GM06990 (cell line): ENCODE measurements at regions not wholly inside any gene's neighbourhood (a gene's known extent, or its start where the extent isn't known, plus 50 kb on each side); places are given as distances from the start of the nearest gene placed in this dataset.
"Not testable (repeated sequence)": the region's sequence is repeated elsewhere in the genome, so short reads cannot be mapped to it uniquely, and the experiment has no call there.

ENCODE experiments used
- DNase-seq: peaks from one replicate; pipeline ENCODE4 v3.0.0-alpha.2; 2011; ENCODE audit not compliant: insufficient read length; ENCODE audit errors: extremely low read depth
- H3K27me3 ChIP-seq: replicated peaks from 2 replicates; pipeline ENCODE4 v1.6.0; 2011; ENCODE audit warnings: low read length; ENCODE audit not compliant: control insufficient read depth, insufficient read depth
- H3K36me3 ChIP-seq: 2 replicates; pipeline ENCODE4 v1.5.1; 2011; ENCODE audit warnings: low read length; ENCODE audit not compliant: control insufficient read depth, insufficient read depth
- H3K4me3 ChIP-seq: replicated peaks from 2 replicates; pipeline ENCODE4 v1.5.1; 2011; ENCODE audit warnings: low read depth, mild to moderate bottlenecking, control low read depth, low read length
- CTCF ChIP-seq: IDR thresholded peaks from 2 replicates; pipeline ENCODE4 v1.5.1; 2011; ENCODE audit warnings: low read length, control low read depth, mild to moderate bottlenecking, inconsistent platforms; ENCODE audit not compliant: insufficient read depth, poor library complexity, severe bottlenecking

- H3K27me3 ChIP-seq = no peaks in the 10 kb centered on the region; the same call in 1 of the 2 replicates
- no peaks in the 10 kb centered on the region for H3K36me3 ChIP-seq
- no peak overlapping the region for H3K4me3 ChIP-seq
- DNase-seq = no peak
- no peak for TF ChIP-seq CTCF
Measured at GRCh38 chr14:61609191-61609843, 86.0 kb upstream of the HIF1A start.

DNA sequence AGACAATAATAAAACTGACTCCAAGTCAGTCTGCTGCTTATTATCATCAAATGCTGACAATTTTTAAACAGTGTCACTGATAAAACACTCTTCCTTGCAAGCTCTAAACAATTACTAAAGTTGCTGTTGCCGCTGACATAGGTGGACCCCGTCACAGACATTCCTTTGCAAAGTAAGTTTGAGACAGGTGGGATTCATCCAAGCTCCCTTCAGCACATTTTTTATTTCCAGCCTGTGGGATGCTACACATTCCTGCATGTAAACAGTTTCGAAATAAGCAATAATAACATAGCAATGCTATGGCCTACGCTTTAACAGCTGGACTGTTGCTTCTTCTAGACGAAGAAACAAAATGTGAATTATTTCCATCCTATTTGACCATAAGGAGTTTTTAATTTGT, 85.4 kb upstream of the HIF1A start:
- H3K36me3 ChIP-seq = no peaks in the 10 kb centered on the region
- no peak for DNase-seq
- TF ChIP-seq CTCF = no peak
- no peak overlapping the region for H3K4me3 ChIP-seq
- H3K27me3 ChIP-seq = no peaks in the 10 kb centered on the region; the same call in 1 of the 2 replicates

GRCh38 chr14:61610900-61611299, 84.4 kb upstream of the HIF1A start:
- TF ChIP-seq CTCF = no peak
- Histone ChIP-seq H3K27me3 (no peaks in the 10 kb centered on the region; the same call in 1 of the 2 replicates), H3K4me3 (no peak overlapping the region), H3K36me3 (no peaks in the 10 kb centered on the region)
- no peak for DNase-seq

DNA sequence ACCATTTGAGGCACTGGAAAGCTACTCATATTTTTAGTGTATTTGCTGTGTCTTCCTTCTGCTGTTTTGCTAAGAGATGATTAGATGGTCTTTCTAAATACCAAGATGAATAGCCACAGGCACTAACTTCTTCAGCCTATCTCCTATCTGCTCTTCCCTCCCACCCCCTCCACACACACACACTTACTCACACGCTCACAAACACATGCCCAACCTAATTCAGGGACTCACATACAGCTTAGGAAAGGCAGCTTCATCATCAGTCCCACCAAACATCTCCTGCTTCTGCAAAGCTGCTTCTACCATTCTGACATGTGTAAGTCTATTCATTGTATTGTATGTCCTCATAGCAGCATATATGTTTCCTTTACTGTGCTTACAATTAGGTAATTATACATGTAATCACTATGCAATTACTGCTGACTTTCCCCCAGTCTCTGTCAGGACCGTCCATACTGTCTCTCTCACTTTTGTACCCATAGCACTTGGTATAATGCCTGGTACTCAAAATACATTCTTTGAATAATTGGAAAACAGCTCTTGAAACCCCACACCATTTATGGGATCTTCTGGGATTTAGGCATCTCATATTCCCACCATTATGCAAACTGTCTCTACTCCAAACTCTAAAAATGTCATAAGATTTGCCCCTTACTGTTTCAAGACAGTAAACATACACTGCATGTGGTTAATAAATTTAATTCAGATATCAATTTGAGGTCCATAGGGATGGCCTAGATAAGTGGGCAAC, 83.3 kb upstream of the HIF1A start:
- H3K27me3 ChIP-seq = no peaks in the 10 kb centered on the region; the same call in 1 of the 2 replicates
- no peak for DNase-seq
- no peak for TF ChIP-seq CTCF

DNA sequence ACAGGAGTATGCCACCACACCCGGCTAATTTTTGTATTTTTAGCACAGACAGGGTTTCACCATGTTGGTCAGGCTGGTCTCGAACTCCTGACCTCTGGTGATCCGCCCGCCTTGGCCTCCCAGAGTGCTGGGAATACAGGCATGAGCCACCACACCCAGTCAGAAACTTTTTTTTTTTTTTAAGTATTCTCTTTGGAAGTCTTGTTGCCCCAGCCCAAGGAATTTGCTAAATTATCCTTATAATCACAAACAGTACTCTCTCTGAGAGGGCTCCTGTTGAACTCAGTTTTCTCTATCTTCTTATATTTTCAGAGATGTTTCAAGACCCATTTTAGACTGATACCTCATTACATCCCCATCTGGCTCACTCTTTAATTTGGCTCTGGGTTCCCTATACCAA, 82.3 kb upstream of the HIF1A start:
- not testable (repeated sequence) for H3K4me3 ChIP-seq, H3K36me3 ChIP-seq, DNase-seq, H3K27me3 ChIP-seq

More for the DNA sequence above, 83.3 kb upstream of the HIF1A start:
- Histone ChIP-seq H3K36me3 (no peaks in the 10 kb centered on the region), H3K4me3 (no peak overlapping the region)

DNA sequence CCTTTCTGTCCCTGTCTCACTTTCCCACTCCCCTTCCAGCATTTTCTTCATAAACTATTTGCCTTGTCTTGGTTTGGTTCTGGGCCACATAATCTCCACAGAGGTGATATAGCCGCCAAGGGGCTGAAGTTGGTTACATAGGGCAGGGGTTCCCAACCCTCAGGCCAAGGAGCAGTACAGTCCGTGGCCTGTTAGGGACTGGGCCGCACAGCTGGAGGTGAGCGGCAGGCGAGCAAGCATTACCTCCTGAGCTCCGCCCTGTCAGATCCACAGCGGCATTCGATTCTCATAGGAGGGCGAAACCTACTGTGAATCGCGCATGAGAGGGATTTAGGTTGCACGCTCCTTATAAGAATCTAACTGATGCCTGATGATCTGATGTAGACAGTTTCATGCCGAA, 80.6 kb upstream of the HIF1A start:
- no peak for TF ChIP-seq CTCF
- Histone ChIP-seq H3K36me3 (no peaks in the 10 kb centered on the region), H3K27me3 (no peaks in the 10 kb centered on the region; the same call in 1 of the 2 replicates), H3K4me3 (no peak overlapping the region)
- no peak for DNase-seq
